ENCODE measurements at regions not wholly inside any gene's neighbourhood (a gene's known extent, or its start where the extent isn't known, plus 50 kb on each side); places are given as distances from the start of the nearest gene placed in this dataset.

- H3F3A ChIP-seq (ENCODE audit: control insufficient read depth, insufficient read depth) = no peaks in the 10 kb centered on the region
- H3K4me3 ChIP-seq (ENCODE audit: low read length) = no peak overlapping the region
- H3K79me2 ChIP-seq (ENCODE audit: control insufficient read depth, low read length) = no peaks in the 10 kb centered on the region
- no peaks in the 10 kb centered on the region for H4K20me1 ChIP-seq (ENCODE audit: control insufficient read depth, insufficient read depth, low read depth, low read length)
- peaks cover 4% of the 10 kb centered on the region; the same call in 1 of the 2 replicates for H3K9me3 ChIP-seq (ENCODE audit: control insufficient read depth, insufficient read depth, low read length)
- TF ChIP-seq EZH2phosphoT487 (IDR thresholded peaks at IDR 0.05; ENCODE audit: borderline replicate concordance, low read length) (no peak), CTCF (IDR thresholded peaks at IDR 0.05; ENCODE audit: low read depth, low read length, poor library complexity, severe bottlenecking) (no peak)
- no peak overlapping the region for H3K4me2 ChIP-seq (ENCODE audit: low read length)
- no peaks in the 10 kb centered on the region for H3K27me3 ChIP-seq (ENCODE audit: control insufficient read depth, low read length)
- H3K27ac ChIP-seq (ENCODE audit: low read depth, low read length) = no peak overlapping the region
- no peaks in the 10 kb centered on the region for H3K36me3 ChIP-seq (ENCODE audit: control insufficient read depth, low read length)
- no peaks in the 10 kb centered on the region for H3K9me2 ChIP-seq (replicated peaks; ENCODE audit: control insufficient read depth, low read length)
- H3K4me1 ChIP-seq (ENCODE audit: control insufficient read depth, low read length) = no peaks in the 10 kb centered on the region
These were observed 355.1 kb downstream of the TLL1 start for GRCh38 chr4:166228112-166228511.

- H4K20me1 ChIP-seq (ENCODE audit: control insufficient read depth, insufficient read depth, low read depth, low read length) = no peaks in the 10 kb centered on the region
- H3K27me3 ChIP-seq (ENCODE audit: control insufficient read depth, low read length) = no peaks in the 10 kb centered on the region
- no peaks in the 10 kb centered on the region for H3K36me3 ChIP-seq (ENCODE audit: control insufficient read depth, low read length)
- H3F3A ChIP-seq (ENCODE audit: control insufficient read depth, insufficient read depth) = no peaks in the 10 kb centered on the region
- H3K27ac ChIP-seq (ENCODE audit: low read depth, low read length) = no peak overlapping the region
- no peaks in the 10 kb centered on the region for H3K9me2 ChIP-seq (replicated peaks; ENCODE audit: control insufficient read depth, low read length)
- H3K79me2 ChIP-seq (ENCODE audit: control insufficient read depth, low read length) = no peaks in the 10 kb centered on the region
- no peak overlapping the region for H3K4me3 ChIP-seq (ENCODE audit: low read length)
- no peak for TF ChIP-seq EZH2phosphoT487 (IDR thresholded peaks at IDR 0.05; ENCODE audit: borderline replicate concordance, low read length)
- TF ChIP-seq CTCF (IDR thresholded peaks at IDR 0.05; ENCODE audit: low read depth, low read length, poor library complexity, severe bottlenecking) = no peak
- peaks cover 4% of the 10 kb centered on the region; the same call in 1 of the 2 replicates for H3K9me3 ChIP-seq (ENCODE audit: control insufficient read depth, insufficient read depth, low read length)
- no peaks in the 10 kb centered on the region for H3K4me1 ChIP-seq (ENCODE audit: control insufficient read depth, low read length)
- no peak overlapping the region for H3K4me2 ChIP-seq (ENCODE audit: low read length)
These were observed 356.8 kb downstream of the TLL1 start for GRCh38 chr4:166229799-166230198.

GRCh38 chr4:166230841-166231240 lies 357.8 kb downstream of the TLL1 start:
- no peak overlapping the region for H3K4me2 ChIP-seq (ENCODE audit: low read length)
- H3K79me2 ChIP-seq (ENCODE audit: control insufficient read depth, low read length) = no peaks in the 10 kb centered on the region
- no peaks in the 10 kb centered on the region for H3K27me3 ChIP-seq (ENCODE audit: control insufficient read depth, low read length)
- H4K20me1 ChIP-seq (ENCODE audit: control insufficient read depth, insufficient read depth, low read depth, low read length) = no peaks in the 10 kb centered on the region
- H3F3A ChIP-seq (ENCODE audit: control insufficient read depth, insufficient read depth) = no peaks in the 10 kb centered on the region
- no peaks in the 10 kb centered on the region for H3K4me1 ChIP-seq (ENCODE audit: control insufficient read depth, low read length)
- no peak for TF ChIP-seq EZH2phosphoT487 (IDR thresholded peaks at IDR 0.05; ENCODE audit: borderline replicate concordance, low read length)
- peaks cover 4% of the 10 kb centered on the region; the same call in 1 of the 2 replicates for H3K9me3 ChIP-seq (ENCODE audit: control insufficient read depth, insufficient read depth, low read length)
- no peak overlapping the region for H3K27ac ChIP-seq (ENCODE audit: low read depth, low read length)
- no peaks in the 10 kb centered on the region for H3K9me2 ChIP-seq (replicated peaks; ENCODE audit: control insufficient read depth, low read length)
- no peaks in the 10 kb centered on the region for H3K36me3 ChIP-seq (ENCODE audit: control insufficient read depth, low read length)
- H3K4me3 ChIP-seq (ENCODE audit: low read length) = no peak overlapping the region

- H3K9me3 ChIP-seq (ENCODE audit: control insufficient read depth, insufficient read depth, low read length) = no peaks in the 10 kb centered on the region
These were observed 366.3 kb downstream of the TLL1 start for GRCh38 chr4:166239354-166239753.

More at GRCh38 chr4:166239354-166239753, 366.3 kb downstream of the TLL1 start:
- H3K27ac ChIP-seq (ENCODE audit: low read depth, low read length) = no peak overlapping the region
- no peaks in the 10 kb centered on the region for H3K79me2 ChIP-seq (ENCODE audit: control insufficient read depth, low read length)
- no peaks in the 10 kb centered on the region for H3K4me1 ChIP-seq (ENCODE audit: control insufficient read depth, low read length)
- no peaks in the 10 kb centered on the region for H3K36me3 ChIP-seq (ENCODE audit: control insufficient read depth, low read length)
- H3K4me2 ChIP-seq (ENCODE audit: low read length) = no peak overlapping the region
- no peaks in the 10 kb centered on the region for H4K20me1 ChIP-seq (ENCODE audit: control insufficient read depth, insufficient read depth, low read depth, low read length)
- H3F3A ChIP-seq (ENCODE audit: control insufficient read depth, insufficient read depth) = no peaks in the 10 kb centered on the region
- no peaks in the 10 kb centered on the region for H3K27me3 ChIP-seq (ENCODE audit: control insufficient read depth, low read length)
- no peak for TF ChIP-seq EZH2phosphoT487 (IDR thresholded peaks at IDR 0.05; ENCODE audit: borderline replicate concordance, low read length)
- no peak for TF ChIP-seq CTCF (IDR thresholded peaks at IDR 0.05; ENCODE audit: low read depth, low read length, poor library complexity, severe bottlenecking)
- H3K9me2 ChIP-seq (replicated peaks; ENCODE audit: control insufficient read depth, low read length) = no peaks in the 10 kb centered on the region
- no peak overlapping the region for H3K4me3 ChIP-seq (ENCODE audit: low read length)
